Hematopoietic multipotent progenitor cell (in vitro differentiated cells): ENCODE measurements at regions not wholly inside any gene's neighbourhood (a gene's known extent, or its start where the extent isn't known, plus 50 kb on each side); places are given as distances from the start of the nearest gene placed in this dataset.
A peak's percentile ranks its signal among the peaks of the same experiment; 100 is the strongest.
"Not testable (repeated sequence)": the region's sequence is repeated elsewhere in the genome, so short reads cannot be mapped to it uniquely, and the experiment has no call there.

ENCODE experiments used
- DNase-seq, 3 donors: peaks; one replicate each; pipeline ENCODE4 v3.0.0-alpha.2; 2011 to 2015; ENCODE audit warnings: low read depth in 2 of 3, low spot score in 2 of 3

DNA sequence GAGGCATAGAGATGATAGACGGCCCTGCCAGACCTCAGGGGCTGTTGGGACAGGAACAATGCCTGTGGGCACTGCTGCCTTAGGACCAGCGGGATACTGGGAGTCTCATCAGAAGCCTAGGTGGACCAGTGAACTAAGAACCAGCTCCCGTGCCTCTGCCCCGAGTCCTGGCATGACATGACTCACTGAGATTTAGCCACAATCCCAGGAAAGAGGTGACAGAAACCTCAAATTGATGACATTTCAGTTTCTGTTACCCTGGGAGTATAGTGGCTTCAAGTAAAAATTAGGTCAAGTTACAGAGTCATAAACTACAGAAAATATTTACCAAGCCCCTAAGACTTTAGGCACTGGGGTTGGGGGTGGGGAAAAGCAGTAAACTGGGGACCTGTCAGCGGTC is 74.6 kb upstream of the GADD45A start:
- no peak for DNase-seq

DNA sequence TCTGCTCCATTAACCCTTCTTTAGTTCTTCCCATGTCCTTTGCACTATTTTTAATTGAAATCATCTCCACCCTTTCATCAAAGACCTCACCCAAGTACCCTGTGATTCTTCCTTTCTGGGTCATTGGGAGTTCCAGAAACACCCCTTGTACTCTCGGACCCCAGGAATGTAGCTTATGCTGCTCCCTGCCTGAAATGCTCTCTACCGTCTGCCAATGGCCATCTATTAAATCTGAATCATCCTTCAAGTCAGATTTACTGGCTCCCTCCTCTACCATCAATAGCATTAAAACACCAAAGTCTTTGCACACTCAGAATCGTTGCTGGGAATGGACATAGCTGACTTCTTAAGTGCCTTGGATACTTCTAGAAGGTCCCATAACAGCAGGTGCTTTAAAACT is 73.2 kb upstream of the GADD45A start:
- DNase-seq = no peak

DNA sequence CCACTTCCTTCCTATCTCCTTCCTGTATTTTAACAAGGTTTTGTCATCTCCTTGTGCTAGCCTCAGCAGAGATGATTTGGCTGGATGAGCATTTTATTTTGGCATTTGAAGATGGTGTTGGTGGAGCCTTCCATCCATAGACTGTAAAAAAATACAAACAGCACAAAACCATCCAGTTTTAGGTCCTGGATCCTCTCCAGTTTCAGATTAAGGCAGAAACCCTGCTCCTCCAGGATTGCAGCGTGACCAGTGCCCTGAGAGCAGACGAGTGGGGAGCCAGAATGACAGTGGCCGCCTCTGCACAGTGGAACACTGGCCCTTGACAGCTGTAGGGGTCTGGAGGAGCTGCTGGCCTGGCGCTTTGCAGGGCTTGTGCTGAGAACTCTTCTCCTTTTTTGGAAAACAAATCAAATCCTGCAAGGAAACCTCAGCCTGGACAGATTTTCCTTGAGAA is 72.2 kb upstream of the GADD45A start:
- no peak for DNase-seq

DNA sequence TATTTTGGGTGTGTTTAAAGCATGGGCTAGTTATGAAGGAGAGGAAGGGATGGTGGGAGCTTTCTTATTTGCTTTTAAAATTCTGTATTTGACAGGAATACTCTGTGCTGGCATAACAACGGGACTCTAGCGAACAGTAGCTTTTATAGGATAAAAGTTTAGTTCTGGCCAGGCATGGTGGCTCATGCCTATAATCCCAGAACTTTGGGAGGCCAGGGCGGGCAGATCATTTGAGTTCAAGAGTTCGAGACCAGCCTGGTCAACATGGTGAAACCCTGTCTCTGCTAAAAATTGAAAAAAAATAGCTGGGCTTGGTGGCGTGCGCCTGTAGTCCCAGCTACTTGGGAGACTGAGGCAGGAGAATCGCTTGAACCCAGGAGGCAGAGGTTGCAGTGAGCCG is 71.5 kb upstream of the GADD45A start:
- DNase-seq = not testable (repeated sequence)

- no peak for DNase-seq
Observed at GRCh38 chr1:67614511-67614934, 70.5 kb upstream of the GADD45A start.

DNA sequence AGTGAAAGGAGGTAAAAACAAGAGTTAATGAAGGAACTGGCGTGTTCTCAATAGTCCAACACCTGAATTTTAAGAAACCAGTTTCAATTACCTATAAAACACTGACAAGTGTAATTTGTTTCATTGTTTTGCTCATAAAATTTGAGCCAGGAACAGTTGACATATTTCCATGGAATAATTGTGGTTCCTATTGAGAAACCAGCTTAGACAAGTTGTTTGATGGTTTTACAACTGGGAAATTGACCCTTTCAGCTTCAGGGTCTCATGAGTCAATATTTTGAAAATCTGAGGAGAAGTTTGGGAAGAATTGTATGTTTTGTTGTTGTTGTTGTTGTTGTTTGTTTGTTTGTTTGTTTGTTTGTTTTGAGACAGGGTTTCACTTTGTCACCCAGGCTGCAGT is 69.1 kb upstream of the GADD45A start:
- no peak for DNase-seq

GRCh38 chr1:67616394-67616985 is 68.5 kb upstream of the GADD45A start:
- DNase-seq = no peak

- DNase-seq = no peak
Observed at GRCh38 chr1:67618285-67619018, 66.5 kb upstream of the GADD45A start.

DNA sequence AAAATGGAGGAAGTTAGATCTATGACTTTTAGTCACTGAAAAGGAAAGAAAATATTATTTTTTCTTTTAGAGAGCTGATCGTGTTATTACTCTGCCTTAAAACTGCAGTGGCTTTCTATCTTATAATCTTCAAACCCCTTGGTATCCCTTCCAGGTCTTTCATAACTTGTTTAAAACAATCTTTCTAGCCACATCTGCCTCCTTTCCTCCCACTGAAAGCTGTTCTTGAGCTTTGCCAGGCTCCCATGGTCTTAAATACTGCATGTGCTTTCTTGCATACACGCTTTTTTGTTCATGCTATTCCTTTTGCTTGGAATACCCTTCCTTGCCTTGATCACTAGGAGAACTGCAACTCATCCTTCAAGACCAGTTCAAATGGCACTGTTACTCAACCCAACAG is 65.9 kb upstream of the GADD45A start:
- DNase-seq = no peak

- no peak for DNase-seq
Observed at GRCh38 chr1:67623906-67624305, 61.1 kb upstream of the GADD45A start.

GRCh38 chr1:67624680-67625079 is 60.3 kb upstream of the GADD45A start:
- no peak for DNase-seq

- DNase-seq = no peak
Observed at GRCh38 chr1:67626090-67626860, 58.7 kb upstream of the GADD45A start.

DNA sequence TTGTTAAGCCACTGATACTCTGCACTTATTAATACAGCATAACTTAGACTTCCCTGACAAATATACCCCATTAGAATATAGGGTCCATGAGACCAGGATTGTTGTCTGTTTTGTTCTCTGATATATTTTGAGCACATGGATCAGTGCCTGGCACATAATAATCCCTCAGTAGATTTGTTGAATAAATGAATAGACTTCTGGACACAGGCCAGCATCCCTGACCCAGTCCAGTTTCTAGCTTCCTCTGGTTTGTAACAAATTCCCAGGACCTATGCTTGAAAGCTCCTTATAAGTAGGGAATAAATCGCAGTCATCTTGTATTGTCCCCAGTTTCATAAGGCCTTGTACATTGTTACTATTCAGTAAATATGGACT is 58.2 kb upstream of the GADD45A start:
- DNase-seq = no peak

GRCh38 chr1:67627336-67627735 is 57.7 kb upstream of the GADD45A start:
- no peak for DNase-seq

DNA sequence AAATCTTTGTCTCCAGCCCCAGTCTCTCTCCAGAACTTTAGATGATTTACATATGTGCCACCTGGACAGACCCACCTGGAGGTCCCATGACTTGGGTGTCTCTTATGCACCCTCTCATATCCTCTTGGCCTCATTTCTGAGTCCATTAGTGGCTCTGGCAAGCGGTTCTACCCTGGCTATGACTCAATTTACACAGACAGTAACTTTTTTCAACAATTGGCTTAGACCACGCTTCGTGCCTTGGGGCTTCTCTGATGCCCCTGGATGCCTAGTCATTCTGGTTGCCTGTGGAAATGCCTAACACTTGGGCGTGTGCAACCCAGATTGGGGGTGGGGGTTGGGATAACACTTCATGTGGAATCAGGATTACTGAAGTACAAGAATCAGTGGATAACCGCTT is 57.1 kb upstream of the GADD45A start:
- DNase-seq = no peak

DNA sequence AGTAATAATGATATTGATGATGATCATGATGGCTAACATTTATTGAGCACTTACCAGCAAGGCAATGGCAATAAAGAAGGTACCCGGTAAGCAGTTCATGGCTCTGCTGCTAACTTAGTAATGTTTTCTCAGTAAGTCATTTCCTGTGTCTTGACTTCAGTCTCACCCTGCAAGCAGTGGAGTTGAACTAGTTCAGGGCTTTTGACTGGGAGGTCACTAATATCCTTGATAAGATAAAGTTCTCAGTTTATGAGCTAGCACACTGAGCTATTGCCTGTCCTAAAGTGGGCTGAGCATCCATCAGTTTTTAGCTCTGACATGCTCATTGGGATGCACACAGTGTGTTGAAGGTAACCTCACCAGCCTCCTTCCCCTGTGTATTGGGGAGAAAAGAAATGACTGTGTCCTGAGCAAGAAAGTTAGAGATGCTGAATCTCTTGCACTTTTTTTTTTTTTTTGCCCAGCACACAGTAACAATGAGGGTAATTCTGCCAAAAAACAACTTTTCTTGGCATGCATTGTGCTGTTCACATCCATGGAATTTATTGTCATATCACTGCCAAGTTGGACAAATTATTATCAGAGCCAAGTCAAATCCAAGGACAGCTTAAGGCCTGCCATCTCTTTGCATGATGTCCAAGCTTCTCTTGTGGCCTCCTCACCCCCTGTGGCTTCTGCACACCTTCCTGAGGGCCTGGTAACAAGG is 55.5 kb upstream of the GADD45A start:
- no peak for DNase-seq

GRCh38 chr1:67630438-67631045 is 54.5 kb upstream of the GADD45A start:
- DNase-seq = no peak

GRCh38 chr1:67632356-67632755 is 52.6 kb upstream of the GADD45A start:
- DNase-seq = peak in 1 of 3 donors; percentile 17

- no peak for DNase-seq
Observed at GRCh38 chr1:67632811-67633655, 52.0 kb upstream of the GADD45A start.

DNA sequence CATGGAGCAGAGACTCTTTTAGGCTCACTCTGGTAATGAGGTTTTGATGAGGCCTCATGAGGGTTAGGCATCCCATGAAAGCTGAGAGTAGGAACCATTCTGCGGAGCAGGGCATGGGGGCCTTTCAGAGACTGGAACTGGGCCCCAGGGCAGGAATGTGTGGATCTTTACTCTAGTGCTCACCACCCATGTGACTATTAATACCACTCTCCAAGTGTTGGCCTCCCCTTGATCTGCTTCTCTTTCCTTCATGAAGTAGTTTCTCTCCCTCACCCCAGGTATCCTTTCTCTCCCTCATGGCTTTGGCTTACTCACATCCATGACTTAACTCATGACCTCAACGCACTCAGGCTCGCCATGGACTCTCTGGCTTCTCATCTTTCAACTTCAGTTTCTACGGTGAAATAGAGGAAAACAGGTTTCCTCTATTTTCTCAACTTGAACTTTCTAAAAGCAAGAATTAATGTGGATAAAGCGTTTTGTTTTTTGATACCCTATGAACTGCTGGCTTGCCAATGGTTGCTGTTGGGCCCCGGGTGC is 50.5 kb upstream of the GADD45A start:
- DNase-seq = no peak
